ENCODE measurements at regions not wholly inside any gene's neighbourhood (a gene's known extent, or its start where the extent isn't known, plus 50 kb on each side); places are given as distances from the start of the nearest gene placed in this dataset.

DNA sequence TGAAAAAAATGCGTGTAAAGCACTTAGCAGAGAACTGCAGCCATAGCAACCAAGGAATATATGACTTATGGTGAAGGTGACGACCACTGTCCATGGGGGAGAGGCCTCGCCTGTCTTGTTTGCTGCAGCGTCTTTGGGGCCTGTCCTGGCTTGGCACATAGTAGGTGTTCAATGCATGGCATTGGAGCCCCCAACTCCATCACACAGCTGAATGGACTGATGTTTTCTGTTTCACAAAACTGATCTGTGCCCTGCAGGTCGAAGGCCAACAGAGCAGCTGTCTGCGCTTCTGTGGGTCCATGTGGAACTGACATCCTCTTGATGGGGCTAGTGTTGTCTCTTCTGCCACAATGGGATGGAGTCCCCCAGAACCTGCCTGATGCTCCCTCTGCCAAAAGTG, 296.0 kb downstream of the PTPRU start (continued):
- TF ChIP-seq, protein P1, sequence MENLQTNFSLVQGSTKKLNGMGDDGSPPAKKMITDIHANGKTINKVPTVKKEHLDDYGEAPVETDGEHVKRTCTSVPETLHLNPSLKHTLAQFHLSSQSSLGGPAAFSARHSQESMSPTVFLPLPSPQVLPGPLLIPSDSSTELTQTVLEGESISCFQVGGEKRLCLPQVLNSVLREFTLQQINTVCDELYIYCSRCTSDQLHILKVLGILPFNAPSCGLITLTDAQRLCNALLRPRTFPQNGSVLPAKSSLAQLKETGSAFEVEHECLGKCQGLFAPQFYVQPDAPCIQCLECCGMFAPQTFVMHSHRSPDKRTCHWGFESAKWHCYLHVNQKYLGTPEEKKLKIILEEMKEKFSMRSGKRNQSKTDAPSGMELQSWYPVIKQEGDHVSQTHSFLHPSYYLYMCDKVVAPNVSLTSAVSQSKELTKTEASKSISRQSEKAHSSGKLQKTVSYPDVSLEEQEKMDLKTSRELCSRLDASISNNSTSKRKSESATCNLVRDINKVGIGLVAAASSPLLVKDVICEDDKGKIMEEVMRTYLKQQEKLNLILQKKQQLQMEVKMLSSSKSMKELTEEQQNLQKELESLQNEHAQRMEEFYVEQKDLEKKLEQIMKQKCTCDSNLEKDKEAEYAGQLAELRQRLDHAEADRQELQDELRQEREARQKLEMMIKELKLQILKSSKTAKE (IDR thresholded peaks at IDR 0.05; ENCODE audit: low read depth, poor library complexity, severe bottlenecking) = no peak
- TF ChIP-seq, protein P2, sequence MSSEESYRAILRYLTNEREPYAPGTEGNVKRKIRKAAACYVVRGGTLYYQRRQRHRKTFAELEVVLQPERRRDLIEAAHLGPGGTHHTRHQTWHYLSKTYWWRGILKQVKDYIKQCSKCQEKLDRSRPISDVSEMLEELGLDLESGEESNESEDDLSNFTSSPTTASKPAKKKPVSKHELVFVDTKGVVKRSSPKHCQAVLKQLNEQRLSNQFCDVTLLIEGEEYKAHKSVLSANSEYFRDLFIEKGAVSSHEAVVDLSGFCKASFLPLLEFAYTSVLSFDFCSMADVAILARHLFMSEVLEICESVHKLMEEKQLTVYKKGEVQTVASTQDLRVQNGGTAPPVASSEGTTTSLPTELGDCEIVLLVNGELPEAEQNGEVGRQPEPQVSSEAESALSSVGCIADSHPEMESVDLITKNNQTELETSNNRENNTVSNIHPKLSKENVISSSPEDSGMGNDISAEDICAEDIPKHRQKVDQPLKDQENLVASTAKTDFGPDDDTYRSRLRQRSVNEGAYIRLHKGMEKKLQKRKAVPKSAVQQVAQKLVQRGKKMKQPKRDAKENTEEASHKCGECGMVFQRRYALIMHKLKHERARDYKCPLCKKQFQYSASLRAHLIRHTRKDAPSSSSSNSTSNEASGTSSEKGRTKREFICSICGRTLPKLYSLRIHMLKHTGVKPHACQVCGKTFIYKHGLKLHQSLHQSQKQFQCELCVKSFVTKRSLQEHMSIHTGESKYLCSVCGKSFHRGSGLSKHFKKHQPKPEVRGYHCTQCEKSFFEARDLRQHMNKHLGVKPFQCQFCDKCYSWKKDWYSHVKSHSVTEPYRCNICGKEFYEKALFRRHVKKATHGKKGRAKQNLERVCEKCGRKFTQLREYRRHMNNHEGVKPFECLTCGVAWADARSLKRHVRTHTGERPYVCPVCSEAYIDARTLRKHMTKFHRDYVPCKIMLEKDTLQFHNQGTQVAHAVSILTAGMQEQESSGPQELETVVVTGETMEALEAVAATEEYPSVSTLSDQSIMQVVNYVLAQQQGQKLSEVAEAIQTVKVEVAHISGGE (CRISPR knock-in tag; IDR thresholded peaks at IDR 0.05) = no peak
- no peak for TF ChIP-seq NRF1 (conservative IDR thresholded peaks at IDR 0.05; ENCODE audit: low read depth, low read length)
- TF ChIP-seq, protein P3, sequence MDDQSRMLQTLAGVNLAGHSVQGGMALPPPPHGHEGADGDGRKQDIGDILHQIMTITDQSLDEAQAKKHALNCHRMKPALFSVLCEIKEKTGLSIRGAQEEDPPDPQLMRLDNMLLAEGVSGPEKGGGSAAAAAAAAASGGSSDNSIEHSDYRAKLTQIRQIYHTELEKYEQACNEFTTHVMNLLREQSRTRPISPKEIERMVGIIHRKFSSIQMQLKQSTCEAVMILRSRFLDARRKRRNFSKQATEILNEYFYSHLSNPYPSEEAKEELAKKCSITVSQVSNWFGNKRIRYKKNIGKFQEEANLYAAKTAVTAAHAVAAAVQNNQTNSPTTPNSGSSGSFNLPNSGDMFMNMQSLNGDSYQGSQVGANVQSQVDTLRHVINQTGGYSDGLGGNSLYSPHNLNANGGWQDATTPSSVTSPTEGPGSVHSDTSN (IDR thresholded peaks at IDR 0.05; ENCODE audit: insufficient replicate concordance, low read depth, low read length) = no peak
- TF ChIP-seq PAX5 (IDR thresholded peaks at IDR 0.05; ENCODE audit: borderline replicate concordance, low read depth, low read length) = no peak
- no peak for TF ChIP-seq BHLHE40 (IDR thresholded peaks at IDR 0.05; ENCODE audit: borderline replicate concordance in 1 of 2, low read depth in 2 of 2, low read length in 1 of 2)
- no peak for TF ChIP-seq ZZZ3 (IDR thresholded peaks at IDR 0.05; ENCODE audit: control insufficient read depth, insufficient read length, low read depth)
- no peak for TF ChIP-seq POU2F2 (IDR thresholded peaks at IDR 0.05; ENCODE audit: borderline replicate concordance, low read depth, low read length)
- no peak for TF ChIP-seq ZNF622 (IDR thresholded peaks at IDR 0.05)
- TF ChIP-seq CBX3 (IDR thresholded peaks at IDR 0.05; ENCODE audit: borderline replicate concordance, low read depth) = no peak
- TF ChIP-seq, protein P4, sequence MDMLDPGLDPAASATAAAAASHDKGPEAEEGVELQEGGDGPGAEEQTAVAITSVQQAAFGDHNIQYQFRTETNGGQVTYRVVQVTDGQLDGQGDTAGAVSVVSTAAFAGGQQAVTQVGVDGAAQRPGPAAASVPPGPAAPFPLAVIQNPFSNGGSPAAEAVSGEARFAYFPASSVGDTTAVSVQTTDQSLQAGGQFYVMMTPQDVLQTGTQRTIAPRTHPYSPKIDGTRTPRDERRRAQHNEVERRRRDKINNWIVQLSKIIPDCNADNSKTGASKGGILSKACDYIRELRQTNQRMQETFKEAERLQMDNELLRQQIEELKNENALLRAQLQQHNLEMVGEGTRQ (IDR thresholded peaks at IDR 0.05; ENCODE audit: borderline replicate concordance, low read depth, low read length) = no peak
- TF ChIP-seq STAT1 (conservative IDR thresholded peaks at IDR 0.05) = no peak
- no peak for TF ChIP-seq JUND (IDR thresholded peaks at IDR 0.05; ENCODE audit: low read depth, low read length)
